Vagina (tissue), 2 donors: ENCODE measurements at regions not wholly inside any gene's neighbourhood (a gene's known extent, or its start where the extent isn't known, plus 50 kb on each side); places are given as distances from the start of the nearest gene placed in this dataset.
"Not testable (repeated sequence)": the region's sequence is repeated elsewhere in the genome, so short reads cannot be mapped to it uniquely, and the experiment has no call there.

Experiments used
- DNase-seq, 2 donors: peaks; one replicate each; pipeline ENCODE4 v3.0.0-alpha.2; 2017; ENCODE audit errors: extremely low spot score in 2 of 2
- H3K27ac ChIP-seq: fragments of 200-600 bp; sonication (generic); one replicate; pipeline ENCODE4 v1.5.1; 2019
- H3K27me3 ChIP-seq: fragments of 200-600 bp; sonication (generic); one replicate; pipeline ENCODE4 v1.5.1; 2019
- H3K36me3 ChIP-seq, 2 donors: fragments of 200-600 bp; sonication (generic); one replicate each; pipeline ENCODE4 v1.5.1; 2017 to 2019
- H3K4me1 ChIP-seq: fragments of 200-600 bp; sonication (generic); one replicate; pipeline ENCODE4 v1.5.1; 2019
- H3K4me3 ChIP-seq, 2 donors: fragments of 200-600 bp; sonication (generic); 1 replicate in 1 of 2; 2 replicates in 1 of 2; pipeline ENCODE4 v1.5.1; 2016 to 2019
- H3K9me3 ChIP-seq: fragments of 200-600 bp; sonication (generic); one replicate; pipeline ENCODE4 v1.5.1; 2019
- POLR2A ChIP-seq, 2 donors: fragments of 450-650 bp; IDR thresholded peaks; one replicate each; pipeline ENCODE4 v1.6.1; 2017; ENCODE audit warnings: antibody characterized with exemption in 2 of 2, mild to moderate bottlenecking in 2 of 2, moderate library complexity in 2 of 2
- POLR2AphosphoS5 ChIP-seq, 2 donors: sonication (generic); formaldehyde crosslinking; IDR thresholded peaks; one replicate each; pipeline ENCODE4 v1.9.0; 2017; ENCODE audit warnings: antibody characterized with exemption in 2 of 2, mild to moderate bottlenecking in 2 of 2, low read depth in 1 of 2; ENCODE audit not compliant: insufficient read depth in 1 of 2
- intact Hi-C: fragments of 100-400 bp; cut with DNase I; formaldehyde crosslinking; loops from one replicate; pipeline ENCODE4 v1.15.1; 2023
- TF ChIP-seq, protein P1 (sequence below), 3 experiments: fragments of 450-650 bp in 2 of 3; fragments of 200-600 bp in 1 of 3; sonication (generic) in 1 of 3; IDR thresholded peaks; one replicate each; pipeline ENCODE4 v1.5.1; 2017 to 2019; ENCODE audit warnings: antibody characterized with exemption in 3 of 3, mild to moderate bottlenecking in 2 of 3, moderate library complexity in 2 of 3

DNA sequence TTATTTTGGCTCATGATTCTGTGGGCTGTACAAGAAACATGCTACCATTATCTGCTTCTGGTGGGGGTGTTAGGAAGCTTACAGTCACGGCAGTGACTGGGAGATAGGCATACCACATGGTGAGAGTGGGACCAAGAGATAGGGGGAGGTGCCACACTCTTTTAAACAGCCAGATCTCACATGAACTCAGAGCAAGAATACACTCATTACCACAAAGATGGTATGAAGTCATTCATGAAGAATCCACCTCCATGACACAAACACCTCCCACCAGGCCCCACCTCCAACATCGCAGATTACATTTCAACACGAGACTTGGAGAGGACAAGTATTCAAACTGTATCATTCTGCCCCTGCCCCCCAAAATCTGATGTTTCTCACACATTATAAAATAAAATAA is 2396.7 kb downstream of the PCDH7 start:
- intact Hi-C loops = no loop called here

DNA sequence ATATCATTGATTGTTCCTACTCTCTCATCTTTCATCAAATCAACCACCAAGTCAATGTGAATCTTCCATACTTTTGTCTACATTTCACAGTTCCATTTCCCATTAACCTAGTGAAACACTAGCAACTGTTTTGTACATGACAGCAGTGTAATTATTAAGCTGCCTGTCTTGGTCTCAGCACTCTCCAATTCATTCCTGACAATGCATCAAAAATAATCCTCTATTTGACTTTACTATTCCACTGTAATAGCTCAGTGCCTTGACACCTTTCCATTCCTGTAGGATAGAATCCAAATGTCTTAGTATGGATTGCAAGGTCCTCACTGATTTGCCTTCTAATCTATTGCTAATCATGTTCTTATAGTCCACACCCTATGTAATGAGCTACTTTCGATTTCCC is 2405.8 kb downstream of the PCDH7 start:
- Histone ChIP-seq H3K4me3 (no peak overlapping the region), H3K27me3 (no peaks in the 10 kb centered on the region), H3K27ac (no peak overlapping the region), H3K36me3 (no peaks in the 10 kb centered on the region), H3K9me3 (no peaks in the 10 kb centered on the region), H3K4me1 (no peaks in the 10 kb centered on the region)
- DNase-seq = no peak
- TF ChIP-seq, protein P1, sequence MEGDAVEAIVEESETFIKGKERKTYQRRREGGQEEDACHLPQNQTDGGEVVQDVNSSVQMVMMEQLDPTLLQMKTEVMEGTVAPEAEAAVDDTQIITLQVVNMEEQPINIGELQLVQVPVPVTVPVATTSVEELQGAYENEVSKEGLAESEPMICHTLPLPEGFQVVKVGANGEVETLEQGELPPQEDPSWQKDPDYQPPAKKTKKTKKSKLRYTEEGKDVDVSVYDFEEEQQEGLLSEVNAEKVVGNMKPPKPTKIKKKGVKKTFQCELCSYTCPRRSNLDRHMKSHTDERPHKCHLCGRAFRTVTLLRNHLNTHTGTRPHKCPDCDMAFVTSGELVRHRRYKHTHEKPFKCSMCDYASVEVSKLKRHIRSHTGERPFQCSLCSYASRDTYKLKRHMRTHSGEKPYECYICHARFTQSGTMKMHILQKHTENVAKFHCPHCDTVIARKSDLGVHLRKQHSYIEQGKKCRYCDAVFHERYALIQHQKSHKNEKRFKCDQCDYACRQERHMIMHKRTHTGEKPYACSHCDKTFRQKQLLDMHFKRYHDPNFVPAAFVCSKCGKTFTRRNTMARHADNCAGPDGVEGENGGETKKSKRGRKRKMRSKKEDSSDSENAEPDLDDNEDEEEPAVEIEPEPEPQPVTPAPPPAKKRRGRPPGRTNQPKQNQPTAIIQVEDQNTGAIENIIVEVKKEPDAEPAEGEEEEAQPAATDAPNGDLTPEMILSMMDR (IDR thresholded peaks at IDR 0.05) = no peak
- TF ChIP-seq POLR2AphosphoS5 (IDR thresholded peaks at IDR 0.05; ENCODE audit: insufficient read depth in 1 of 2, low read depth in 1 of 2) (no peak), POLR2A (IDR thresholded peaks at IDR 0.05) (no peak)
- intact Hi-C loops = no loop called here

More for the DNA sequence above, 2396.7 kb downstream of the PCDH7 start:
- no peak for DNase-seq
- no peaks in the 10 kb centered on the region for H3K27me3 ChIP-seq
- no peaks in the 10 kb centered on the region for H3K36me3 ChIP-seq
- no peak for TF ChIP-seq POLR2AphosphoS5 (IDR thresholded peaks at IDR 0.05; ENCODE audit: insufficient read depth in 1 of 2, low read depth in 1 of 2)
- no peak for TF ChIP-seq POLR2A (IDR thresholded peaks at IDR 0.05)
- TF ChIP-seq, protein P1 (IDR thresholded peaks at IDR 0.05) = no peak
- H3K4me3 ChIP-seq = no peak overlapping the region
- no peaks in the 10 kb centered on the region for H3K4me1 ChIP-seq
- H3K27ac ChIP-seq = no peak overlapping the region
- no peaks in the 10 kb centered on the region for H3K9me3 ChIP-seq

DNA sequence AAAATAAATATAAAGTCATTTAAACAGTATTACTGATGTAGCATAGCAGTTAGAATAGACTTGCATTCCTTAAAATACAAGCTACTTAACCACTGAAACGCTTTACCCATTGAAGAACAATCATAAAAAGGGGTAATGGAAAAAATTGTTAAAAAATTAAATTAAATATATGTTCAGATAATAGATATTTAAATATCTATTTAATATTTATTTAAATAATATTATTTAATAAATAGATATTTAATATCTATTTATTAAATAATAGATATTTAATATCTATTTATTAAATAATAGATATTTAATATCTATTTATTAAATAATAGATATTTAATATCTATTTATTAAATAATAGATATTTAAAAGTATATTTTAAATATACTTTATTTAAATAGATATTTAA is 2410.5 kb downstream of the PCDH7 start:
- H3K4me3 ChIP-seq, H3K36me3 ChIP-seq, DNase-seq, H3K4me1 ChIP-seq, intact Hi-C loops, H3K9me3 ChIP-seq, H3K27ac ChIP-seq, H3K27me3 ChIP-seq: not testable (repeated sequence)

DNA sequence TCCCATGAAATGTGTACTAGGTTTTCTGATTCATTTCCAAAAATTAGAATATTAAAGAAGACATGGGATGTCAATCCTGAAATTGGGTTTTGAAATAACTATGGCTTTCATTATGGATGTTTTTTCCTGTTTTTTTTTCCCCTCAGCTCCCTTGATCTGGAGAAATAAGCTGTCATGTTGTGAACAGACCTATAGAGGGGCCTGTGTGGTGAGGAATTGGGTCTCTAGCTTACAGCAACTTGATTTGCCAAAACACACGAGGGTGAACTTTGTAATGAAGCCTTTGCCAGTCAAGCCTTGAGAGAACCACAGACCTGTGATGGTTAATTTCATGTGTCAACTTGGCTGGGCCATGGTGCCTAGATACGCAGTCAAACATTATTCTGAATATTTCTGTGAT is 2413.6 kb downstream of the PCDH7 start:
- DNase-seq = no peak
- H3K9me3 ChIP-seq = no peaks in the 10 kb centered on the region
- no peak overlapping the region for H3K27ac ChIP-seq
- TF ChIP-seq POLR2AphosphoS5 (IDR thresholded peaks at IDR 0.05; ENCODE audit: insufficient read depth in 1 of 2, low read depth in 1 of 2) = no peak
- no peaks in the 10 kb centered on the region for H3K27me3 ChIP-seq
- no peaks in the 10 kb centered on the region for H3K4me1 ChIP-seq
- H3K36me3 ChIP-seq = no peaks in the 10 kb centered on the region
- intact Hi-C loops = no loop called here
- H3K4me3 ChIP-seq = no peak overlapping the region

DNA sequence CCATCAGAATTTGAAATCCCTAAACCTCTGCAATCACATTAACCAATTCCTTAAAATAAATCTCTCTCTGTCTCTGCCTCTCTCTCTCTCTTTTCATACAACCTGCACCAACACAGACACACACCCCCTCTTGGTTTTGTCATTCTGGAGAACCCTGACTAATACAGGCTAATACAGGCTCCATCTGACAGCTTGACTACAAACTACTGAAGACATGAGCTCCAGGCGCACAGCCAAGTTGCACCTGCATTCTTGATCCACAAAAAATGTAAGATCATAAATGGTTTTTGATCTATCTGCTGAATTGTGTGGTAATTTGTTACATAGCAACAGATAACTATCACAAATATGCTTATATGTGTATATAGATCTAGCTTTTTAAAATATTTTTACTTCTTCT is 2414.2 kb downstream of the PCDH7 start:
- H3K27ac ChIP-seq = no peak overlapping the region
- no peaks in the 10 kb centered on the region for H3K27me3 ChIP-seq
- TF ChIP-seq POLR2A (IDR thresholded peaks at IDR 0.05) (no peak), POLR2AphosphoS5 (IDR thresholded peaks at IDR 0.05; ENCODE audit: insufficient read depth in 1 of 2, low read depth in 1 of 2) (no peak)
- TF ChIP-seq, protein P1 (IDR thresholded peaks at IDR 0.05) = no peak
- no peaks in the 10 kb centered on the region for H3K9me3 ChIP-seq
- H3K36me3 ChIP-seq = no peaks in the 10 kb centered on the region
- H3K4me3 ChIP-seq = no peak overlapping the region
- intact Hi-C loops = no loop called here
- no peak for DNase-seq
- no peaks in the 10 kb centered on the region for H3K4me1 ChIP-seq

DNA sequence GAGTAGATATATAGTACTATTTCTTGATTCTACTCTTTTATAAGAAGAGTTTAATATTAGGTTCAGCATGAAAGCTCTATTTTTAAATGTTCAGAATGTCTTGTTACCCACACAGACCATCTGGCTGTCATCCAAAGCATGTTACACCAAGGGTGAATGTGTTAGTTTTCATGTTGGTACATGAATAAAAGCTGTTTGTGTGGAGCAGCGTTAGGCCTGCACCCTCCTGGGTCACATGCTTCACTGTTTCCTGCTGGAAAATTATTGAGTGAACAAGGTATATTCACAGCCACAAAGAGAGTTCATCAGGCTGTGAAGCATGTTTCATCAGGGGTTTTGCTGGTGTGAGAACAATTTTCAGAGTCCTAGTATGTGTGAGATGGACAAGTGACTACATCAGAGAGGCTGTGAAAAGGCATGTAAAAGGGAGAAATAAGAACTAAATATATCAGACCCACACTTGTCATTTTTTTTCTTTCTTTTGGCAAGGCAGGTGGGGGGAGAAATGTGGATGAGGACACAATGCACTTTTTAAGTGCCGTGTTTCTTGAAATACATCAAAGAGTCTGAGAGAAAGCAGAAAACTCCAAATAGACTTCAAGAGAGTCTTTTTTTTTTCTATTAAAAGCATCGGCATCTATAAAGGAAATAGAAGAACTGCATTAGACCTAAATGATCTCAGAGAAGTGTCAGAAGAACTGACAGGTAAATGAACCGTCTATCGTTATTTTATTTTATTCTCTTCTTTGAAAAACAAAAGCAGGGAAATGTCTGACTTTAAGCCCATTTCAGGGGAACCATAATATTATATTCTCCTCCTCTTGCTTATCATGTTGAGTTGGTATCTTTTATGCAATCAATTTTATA is 2429.7 kb downstream of the PCDH7 start:
- DNase-seq = no peak
- intact Hi-C loops = no loop called here
- TF ChIP-seq, protein P1 (IDR thresholded peaks at IDR 0.05) = no peak
- TF ChIP-seq POLR2AphosphoS5 (IDR thresholded peaks at IDR 0.05; ENCODE audit: insufficient read depth in 1 of 2, low read depth in 1 of 2) = no peak
- TF ChIP-seq POLR2A (IDR thresholded peaks at IDR 0.05) = no peak
- Histone ChIP-seq H3K9me3 (no peaks in the 10 kb centered on the region), H3K27me3 (no peaks in the 10 kb centered on the region), H3K4me3 (no peak overlapping the region), H3K27ac (no peak overlapping the region), H3K36me3 (no peaks in the 10 kb centered on the region), H3K4me1 (no peaks in the 10 kb centered on the region)
